ENCODE measurements at regions not wholly inside any gene's neighbourhood (a gene's known extent, or its start where the extent isn't known, plus 50 kb on each side); places are given as distances from the start of the nearest gene placed in this dataset.

DNA sequence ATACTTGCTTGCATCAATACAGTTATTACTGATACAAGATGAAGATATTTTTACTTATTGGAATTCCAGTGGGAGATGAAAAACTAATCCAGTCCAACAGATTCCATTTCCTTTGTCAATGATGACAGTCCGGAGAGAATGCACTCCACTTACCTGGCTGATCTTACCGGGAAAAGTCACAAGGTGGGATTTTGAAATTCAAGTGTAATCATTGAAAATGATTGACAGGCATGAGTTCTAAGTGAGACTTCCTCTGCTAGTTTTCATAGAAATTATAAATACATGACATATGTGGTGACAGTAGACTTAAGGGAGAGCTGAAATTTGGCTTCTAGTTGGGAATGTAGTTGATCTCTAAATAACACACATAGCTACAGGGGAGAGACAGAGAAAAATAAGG is 859.9 kb downstream of the FAT4 start:
- no peak for TF ChIP-seq GATA3 (IDR thresholded peaks at IDR 0.05; ENCODE audit: low read depth, low read length)
- TF ChIP-seq GATA2 (IDR thresholded peaks at IDR 0.05; ENCODE audit: low read depth, low read length), result no peak

All from SH-SY5Y (cell line).